ENCODE measurements at regions not wholly inside any gene's neighbourhood (a gene's known extent, or its start where the extent isn't known, plus 50 kb on each side); places are given as distances from the start of the nearest gene placed in this dataset.

- TF ChIP-seq CTCF (IDR thresholded peaks at IDR 0.05), result no peak
- no peak for TF ChIP-seq POLR2A (IDR thresholded peaks at IDR 0.05)
These were observed 58.0 kb upstream of the ZBTB7C start for GRCh38 chr18:48467231-48467630.

Data from lower leg skin (tissue), 3 donors.